IPS-20b (cell line): ENCODE measurements at regions not wholly inside any gene's neighbourhood (a gene's known extent, or its start where the extent isn't known, plus 50 kb on each side); places are given as distances from the start of the nearest gene placed in this dataset.

Experiments used
- H3K27ac ChIP-seq: one replicate; pipeline ENCODE4 v1.5.1; 2013; ENCODE audit warnings: low read length
- H3K27me3 ChIP-seq: 2 replicates; pipeline ENCODE4 v1.6.1; 2013; ENCODE audit warnings: mild to moderate bottlenecking, low read length, inconsistent platforms; ENCODE audit not compliant: insufficient read depth
- H3K36me3 ChIP-seq: 2 replicates; pipeline ENCODE4 v1.6.1; 2013; ENCODE audit warnings: low read depth, mild to moderate bottlenecking, inconsistent platforms, low read length, moderate library complexity; ENCODE audit not compliant: insufficient read depth
- H3K4me1 ChIP-seq: 2 replicates; pipeline ENCODE4 v1.6.1; 2013; ENCODE audit warnings: mild to moderate bottlenecking, control low read depth, inconsistent platforms, low read length, moderate library complexity; ENCODE audit not compliant: insufficient read depth
- H3K4me3 ChIP-seq: 2 replicates; pipeline ENCODE4 v1.5.1; 2013; ENCODE audit warnings: mild to moderate bottlenecking, low read length, inconsistent platforms
- H3K9ac ChIP-seq: 2 replicates; pipeline ENCODE4 v1.6.1; 2013; ENCODE audit warnings: low read depth, mild to moderate bottlenecking, inconsistent platforms, low read length, moderate library complexity
- H3K9me3 ChIP-seq: 2 replicates; pipeline ENCODE4 v1.6.1; 2013; ENCODE audit warnings: mild to moderate bottlenecking, low read depth, low read length, inconsistent platforms; ENCODE audit not compliant: insufficient read depth

GRCh38 chr3:69594286-69594685, 145.0 kb upstream of the MITF start:
- Histone ChIP-seq H3K27me3 (no peaks in the 10 kb centered on the region), H3K27ac (no peak overlapping the region), H3K4me3 (no peak overlapping the region), H3K4me1 (no peaks in the 10 kb centered on the region), H3K9ac (no peak overlapping the region), H3K36me3 (no peaks in the 10 kb centered on the region), H3K9me3 (no peaks in the 10 kb centered on the region)

- H3K9ac ChIP-seq, result no peak overlapping the region
- no peaks in the 10 kb centered on the region for H3K36me3 ChIP-seq
- no peak overlapping the region for H3K4me3 ChIP-seq
- H3K27ac ChIP-seq, result no peak overlapping the region
- no peaks in the 10 kb centered on the region for H3K4me1 ChIP-seq
- peaks cover 4% of the 10 kb centered on the region; the same call in 1 of the 2 replicates for H3K9me3 ChIP-seq
- H3K27me3 ChIP-seq, result no peaks in the 10 kb centered on the region
These were observed 148.0 kb upstream of the MITF start for GRCh38 chr3:69591164-69591736.

GRCh38 chr3:69590111-69590510, 149.2 kb upstream of the MITF start:
- H3K27me3 ChIP-seq, result no peaks in the 10 kb centered on the region
- H3K4me3 ChIP-seq, result no peak overlapping the region
- H3K36me3 ChIP-seq, result no peaks in the 10 kb centered on the region
- no peak overlapping the region for H3K9ac ChIP-seq
- peaks cover 4% of the 10 kb centered on the region; the same call in 1 of the 2 replicates for H3K9me3 ChIP-seq
- H3K27ac ChIP-seq, result no peak overlapping the region
- H3K4me1 ChIP-seq, result no peaks in the 10 kb centered on the region

- Histone ChIP-seq H3K9ac (no peak overlapping the region), H3K4me3 (no peak overlapping the region), H3K27me3 (no peaks in the 10 kb centered on the region), H3K4me1 (no peaks in the 10 kb centered on the region), H3K27ac (no peak overlapping the region), H3K36me3 (no peaks in the 10 kb centered on the region), H3K9me3 (peaks cover 4% of the 10 kb centered on the region; the same call in 1 of the 2 replicates)
These were observed 151.1 kb upstream of the MITF start for GRCh38 chr3:69588170-69588569.

- H3K9ac ChIP-seq, result no peak overlapping the region
- H3K36me3 ChIP-seq, result no peaks in the 10 kb centered on the region
- peaks cover 4% of the 10 kb centered on the region; the same call in 1 of the 2 replicates for H3K9me3 ChIP-seq
- H3K27ac ChIP-seq, result no peak overlapping the region
- no peaks in the 10 kb centered on the region for H3K4me1 ChIP-seq
- no peak overlapping the region for H3K4me3 ChIP-seq
- no peaks in the 10 kb centered on the region for H3K27me3 ChIP-seq
These were observed 153.8 kb upstream of the MITF start for GRCh38 chr3:69585472-69585871.

- Histone ChIP-seq H3K9ac (no peak overlapping the region), H3K27ac (no peak overlapping the region), H3K36me3 (no peaks in the 10 kb centered on the region), H3K9me3 (peaks cover 2% of the 10 kb centered on the region; the same call in 1 of the 2 replicates), H3K4me1 (no peaks in the 10 kb centered on the region), H3K27me3 (no peaks in the 10 kb centered on the region), H3K4me3 (no peak overlapping the region)
These were observed 157.2 kb upstream of the MITF start for GRCh38 chr3:69582044-69582443.

GRCh38 chr3:69579306-69580041, 159.8 kb upstream of the MITF start:
- Histone ChIP-seq H3K9ac (no peak overlapping the region), H3K36me3 (no peaks in the 10 kb centered on the region), H3K27ac (no peak overlapping the region), H3K4me1 (no peaks in the 10 kb centered on the region), H3K27me3 (no peaks in the 10 kb centered on the region), H3K4me3 (no peak overlapping the region), H3K9me3 (no peaks in the 10 kb centered on the region)

- no peak overlapping the region for H3K27ac ChIP-seq
- H3K4me1 ChIP-seq, result no peaks in the 10 kb centered on the region
- no peak overlapping the region for H3K9ac ChIP-seq
- H3K9me3 ChIP-seq, result no peaks in the 10 kb centered on the region
- no peaks in the 10 kb centered on the region for H3K36me3 ChIP-seq
- H3K4me3 ChIP-seq, result no peak overlapping the region
- no peaks in the 10 kb centered on the region for H3K27me3 ChIP-seq
These were observed 169.7 kb upstream of the MITF start for GRCh38 chr3:69569520-69569919.

GRCh38 chr3:69568951-69569350, 170.3 kb upstream of the MITF start:
- no peak overlapping the region for H3K9ac ChIP-seq
- no peaks in the 10 kb centered on the region for H3K9me3 ChIP-seq
- H3K27ac ChIP-seq, result no peak overlapping the region
- no peaks in the 10 kb centered on the region for H3K27me3 ChIP-seq
- no peaks in the 10 kb centered on the region for H3K36me3 ChIP-seq
- H3K4me1 ChIP-seq, result no peaks in the 10 kb centered on the region
- no peak overlapping the region for H3K4me3 ChIP-seq

- no peaks in the 10 kb centered on the region for H3K4me1 ChIP-seq
These were observed 170.8 kb upstream of the MITF start for GRCh38 chr3:69568458-69568857.

GRCh38 chr3:69567710-69568052, 171.6 kb upstream of the MITF start:
- no peak overlapping the region for H3K4me3 ChIP-seq
- no peaks in the 10 kb centered on the region for H3K4me1 ChIP-seq
- H3K9me3 ChIP-seq, result no peaks in the 10 kb centered on the region
- no peaks in the 10 kb centered on the region for H3K27me3 ChIP-seq
- H3K36me3 ChIP-seq, result no peaks in the 10 kb centered on the region
- no peak overlapping the region for H3K27ac ChIP-seq
- H3K9ac ChIP-seq, result no peak overlapping the region

More at GRCh38 chr3:69568458-69568857, 170.8 kb upstream of the MITF start:
- Histone ChIP-seq H3K27me3 (no peaks in the 10 kb centered on the region), H3K9ac (no peak overlapping the region), H3K36me3 (no peaks in the 10 kb centered on the region), H3K4me3 (no peak overlapping the region), H3K9me3 (no peaks in the 10 kb centered on the region), H3K27ac (no peak overlapping the region)

GRCh38 chr3:69567023-69567709, 172.1 kb upstream of the MITF start:
- H3K9me3 ChIP-seq, result no peaks in the 10 kb centered on the region
- no peak overlapping the region for H3K4me3 ChIP-seq
- no peak overlapping the region for H3K9ac ChIP-seq
- H3K27ac ChIP-seq, result no peak overlapping the region
- H3K4me1 ChIP-seq, result no peaks in the 10 kb centered on the region
- no peaks in the 10 kb centered on the region for H3K27me3 ChIP-seq
- no peaks in the 10 kb centered on the region for H3K36me3 ChIP-seq
